Spleen (tissue), 7 donors: ENCODE measurements at regions not wholly inside any gene's neighbourhood (a gene's known extent, or its start where the extent isn't known, plus 50 kb on each side); places are given as distances from the start of the nearest gene placed in this dataset.

Experiments
- CTCF ChIP-seq, 11 experiments: fragments of 200-600 bp in 7 of 11; fragments of 450-650 bp in 4 of 11; sonication (generic) in 4 of 11; IDR thresholded peaks in 8 of 11; conservative IDR thresholded peaks in 3 of 11; 1 replicate in 7 of 11; 2 replicates in 4 of 11; pipeline versions ENCODE4 v1.4.0 to v1.8.0; 2016 to 2021; ENCODE audit warnings: antibody characterized with exemption in 11 of 11, inconsistent platforms in 4 of 11, mild to moderate bottlenecking in 1 of 11
- POLR2A ChIP-seq, 3 donors: fragments of 450-650 bp; IDR thresholded peaks; one replicate each; pipeline ENCODE4 v1.5.1; 2017; ENCODE audit warnings: antibody characterized with exemption in 3 of 3, mild to moderate bottlenecking in 1 of 3
- POLR2AphosphoS5 ChIP-seq, 3 donors: sonication (generic); formaldehyde crosslinking; IDR thresholded peaks; one replicate each; pipeline ENCODE4 v1.5.1; 2017; ENCODE audit warnings: antibody characterized with exemption in 3 of 3
- donor health status: DM: no; HTN: no; CAD: no; lungs with moderate emphysema.
- donor health status: DM: no; HTN: no; CAD: no.
- donor health status: DM: no; HTN: no; CAD: no.

- TF ChIP-seq CTCF (IDR thresholded peaks at IDR 0.05 in 8 of 11, conservative IDR thresholded peaks at IDR 0.05 in 3 of 11) = no peak
- no peak for TF ChIP-seq POLR2A (IDR thresholded peaks at IDR 0.05)
- no peak for TF ChIP-seq POLR2AphosphoS5 (IDR thresholded peaks at IDR 0.05)
Observed at GRCh38 chr2:8398040-8398668, 283.7 kb upstream of the ID2 start.
